Spleen (tissue), 11 donors: ENCODE measurements at regions not wholly inside any gene's neighbourhood (a gene's known extent, or its start where the extent isn't known, plus 50 kb on each side); places are given as distances from the start of the nearest gene placed in this dataset.

ENCODE experiments used
- DNase-seq: peaks from one replicate; pipeline ENCODE4 v3.0.0-alpha.2; 2020
- H3K27ac ChIP-seq, 8 donors: fragments of 200-600 bp; sonication (generic) in 7 of 8; 1 replicate in 4 of 8; 2 replicates in 4 of 8; pipeline versions ENCODE4 v1.5.0 to v1.8.0; 2016 to 2021; ENCODE audit warnings: inconsistent platforms in 4 of 8, mild to moderate bottlenecking in 4 of 8, moderate library complexity in 1 of 8
- H3K27me3 ChIP-seq, 7 donors: fragments of 200-600 bp; sonication (generic) in 6 of 7; replicated peaks in 1 of 7; 1 replicate in 4 of 7; 2 replicates in 3 of 7; pipeline versions ENCODE4 v1.5.0 to v1.8.0; 2016 to 2021; ENCODE audit warnings: inconsistent platforms in 3 of 7, mild to moderate bottlenecking in 1 of 7
- H3K36me3 ChIP-seq, 6 donors: fragments of 200-600 bp; sonication (generic) in 5 of 6; 1 replicate in 4 of 6; 2 replicates in 2 of 6; pipeline versions ENCODE4 v1.5.0 to v1.8.0; 2016 to 2021; ENCODE audit warnings: inconsistent platforms in 2 of 6
- H3K4me1 ChIP-seq, 6 donors: fragments of 200-600 bp; sonication (generic) in 5 of 6; 1 replicate in 3 of 6; 2 replicates in 3 of 6; pipeline versions ENCODE4 v1.5.0 to v1.8.0; 2016 to 2021; ENCODE audit warnings: inconsistent platforms in 3 of 6
- H3K4me3 ChIP-seq, 8 donors: fragments of 200-600 bp; sonication (generic) in 7 of 8; 1 replicate in 4 of 8; 2 replicates in 4 of 8; pipeline versions ENCODE4 v1.5.0 to v1.8.0; 2016 to 2021; ENCODE audit warnings: inconsistent platforms in 4 of 8, mild to moderate bottlenecking in 4 of 8, moderate library complexity in 2 of 8
- H3K9me3 ChIP-seq, 8 donors: fragments of 200-600 bp; sonication (generic) in 7 of 8; 1 replicate in 4 of 8; 2 replicates in 4 of 8; pipeline versions ENCODE4 v1.5.0 to v1.8.0; 2016 to 2021; ENCODE audit warnings: inconsistent platforms in 4 of 8
- CTCF ChIP-seq, 11 experiments: fragments of 200-600 bp in 7 of 11; fragments of 450-650 bp in 4 of 11; sonication (generic) in 4 of 11; IDR thresholded peaks in 8 of 11; conservative IDR thresholded peaks in 3 of 11; 1 replicate in 7 of 11; 2 replicates in 4 of 11; pipeline versions ENCODE4 v1.4.0 to v1.8.0; 2016 to 2021; ENCODE audit warnings: antibody characterized with exemption in 11 of 11, inconsistent platforms in 4 of 11, mild to moderate bottlenecking in 1 of 11
- POLR2A ChIP-seq, 3 donors: fragments of 450-650 bp; IDR thresholded peaks; one replicate each; pipeline ENCODE4 v1.5.1; 2017; ENCODE audit warnings: antibody characterized with exemption in 3 of 3, mild to moderate bottlenecking in 1 of 3
- POLR2AphosphoS5 ChIP-seq, 3 donors: sonication (generic); formaldehyde crosslinking; IDR thresholded peaks; one replicate each; pipeline ENCODE4 v1.5.1; 2017; ENCODE audit warnings: antibody characterized with exemption in 3 of 3
- WGBS, 5 donors: extraction: QIAGEN DNeasy Blood & Tissue Kit in 3 of 5; methylation state at CpG; one replicate each; pipeline versions ENCODE4 v1.1.5 to v1.1.7; 2013 to 2018; 5-methylcytosine and 5-hydroxymethylcytosine counted together
- intact Hi-C: fragments of 100-400 bp; cut with DNase I; formaldehyde crosslinking; loops from one replicate; pipeline ENCODE4 v1.15.0; 2023; ENCODE audit warnings: low total_unique reads
- donor health status: healthy with polysubstance abuse.
- donor health status: DM: no; HTN: no; CAD: no; lungs with moderate emphysema.
- donor health status: DM: no; HTN: no; CAD: no.
- donor health status: Bipolar disorder and iron deficiency.
- donor health status: healthy.
- donor health status: DM: no; HTN: no; CAD: no.
- donor health status: DM: yes; HTN: yes; CAD: no.

GRCh38 chr2:62413116-62413663, 92.8 kb downstream of the TMEM17 start:
- Histone ChIP-seq H3K4me3 (no peak overlapping the region), H3K36me3 (no peaks in the 10 kb centered on the region), H3K4me1 (peaks cover 4 to 26% (median 22%) of the 10 kb centered on the region in 6 donors), H3K27me3 (no peaks in the 10 kb centered on the region), H3K9me3 (no peaks in the 10 kb centered on the region), H3K27ac (no peak overlapping the region)
- no peak for DNase-seq
- intact Hi-C loops: loop anchor here (5.0 kb wide), 3 partner anchors 216 to 496 kb away; partner anchors contain the start of gene B3GNT2
- 83 to 93% (median 88%) methylated on average over 7 of the region's 7 CpGs for WGBS, 5 donors
- TF ChIP-seq POLR2A (IDR thresholded peaks at IDR 0.05) (no peak), POLR2AphosphoS5 (IDR thresholded peaks at IDR 0.05) (no peak), CTCF (IDR thresholded peaks at IDR 0.05 in 8 of 11, conservative IDR thresholded peaks at IDR 0.05 in 3 of 11) (no peak)

DNA sequence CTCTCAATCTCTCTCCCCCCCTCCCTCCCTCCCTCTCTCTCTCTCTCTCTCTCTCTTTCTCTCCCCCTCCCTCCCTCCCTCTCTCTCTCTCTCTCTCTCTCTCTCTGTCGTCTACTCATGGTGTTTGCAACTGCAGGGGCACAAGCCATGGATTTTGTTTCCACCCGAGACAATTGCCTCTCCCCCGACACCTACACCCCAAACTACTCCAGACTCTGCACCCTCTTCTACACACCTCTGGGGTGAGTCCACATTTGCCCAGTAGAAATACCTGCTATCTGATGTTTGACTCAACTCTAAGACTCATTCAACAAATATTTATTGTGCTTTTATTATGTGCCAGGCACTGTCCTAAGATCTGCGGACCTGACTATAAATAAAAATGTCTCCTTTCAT, 93.7 kb downstream of the TMEM17 start:
- 37 to 63% (median 60%) methylated on average over 4 of the region's 4 CpGs for WGBS, 5 donors
- Histone ChIP-seq H3K27me3 (no peaks in the 10 kb centered on the region), H3K36me3 (no peaks in the 10 kb centered on the region), H3K4me1 (peaks cover 4 to 26% (median 22%) of the 10 kb centered on the region in 6 donors), H3K4me3 (no peak overlapping the region), H3K27ac (peak overlapping the region in 2 of 8 donors; percentile 75 to 79), H3K9me3 (no peaks in the 10 kb centered on the region)
- intact Hi-C loops: loop anchor here (5.0 kb wide), 3 partner anchors 215 to 495 kb away; partner anchors contain the start of gene B3GNT2
- TF ChIP-seq POLR2AphosphoS5 (IDR thresholded peaks at IDR 0.05) (no peak), POLR2A (IDR thresholded peaks at IDR 0.05) (no peak), CTCF (IDR thresholded peaks at IDR 0.05 in 8 of 11, conservative IDR thresholded peaks at IDR 0.05 in 3 of 11) (peak in 5 of 11 experiments; percentile 11 to 55 (median 48))
- no peak for DNase-seq

- H3K4me3 ChIP-seq: no peak overlapping the region
- intact Hi-C loops: loop anchor here (5.0 kb wide), 3 partner anchors 214 to 494 kb away; partner anchors contain the start of gene B3GNT2
These were observed 95.0 kb downstream of the TMEM17 start for GRCh38 chr2:62410926-62411456.

More at GRCh38 chr2:62410926-62411456, 95.0 kb downstream of the TMEM17 start:
- H3K4me1 ChIP-seq: peaks cover 4 to 26% (median 22%) of the 10 kb centered on the region in 6 donors
- no peaks in the 10 kb centered on the region for H3K27me3 ChIP-seq
- no peaks in the 10 kb centered on the region for H3K36me3 ChIP-seq
- H3K27ac ChIP-seq: peak overlapping the region; percentile 51 to 79 (median 62)
- DNase-seq: no peak
- no peak for TF ChIP-seq CTCF (IDR thresholded peaks at IDR 0.05 in 8 of 11, conservative IDR thresholded peaks at IDR 0.05 in 3 of 11)
- TF ChIP-seq POLR2A (IDR thresholded peaks at IDR 0.05): no peak
- no peak for TF ChIP-seq POLR2AphosphoS5 (IDR thresholded peaks at IDR 0.05)
- H3K9me3 ChIP-seq: no peaks in the 10 kb centered on the region
- WGBS, 5 donors: 72 to 82% (median 79%) methylated on average over 2 of the region's 2 CpGs
